HEK293 (cell line): ENCODE measurements at regions not wholly inside any gene's neighbourhood (a gene's known extent, or its start where the extent isn't known, plus 50 kb on each side); places are given as distances from the start of the nearest gene placed in this dataset.

Source experiments
- CTCF ChIA-PET: fragments of 350-600 bp; formaldehyde crosslinking; extraction: SDS; loops from one replicate; lab custom pipeline; 2021; ENCODE audit warnings: antibody characterized with exemption; lab: Yijun Ruan, JAX
- POLR2A ChIA-PET: fragments of 300-600 bp; formaldehyde crosslinking; extraction: SDS; loops from one replicate; lab custom pipeline; 2020; ENCODE audit warnings: antibody characterized with exemption, inconsistent platforms; lab: Yijun Ruan, JAX
- H3K27ac ChIP-seq: fragments of 200-500 bp; sonication (Bioruptor generic); 2 replicates; pipeline ENCODE4 v1.5.1; 2014; ENCODE audit warnings: low read depth, low read length, control low read depth, inconsistent platforms; ENCODE audit errors: extremely low read depth
- H3K36me3 ChIP-seq, 2 experiments: fragments of 200-500 bp in 1 of 2; sonication (Bioruptor generic) in 1 of 2; 1 replicate in 1 of 2; 2 replicates in 1 of 2; pipeline ENCODE4 v1.5.1; 2014 to 2017; ENCODE audit warnings: inconsistent platforms in 2 of 2, low read length in 2 of 2; ENCODE audit not compliant: control insufficient read depth in 2 of 2, insufficient read depth in 1 of 2
- H3K4me1 ChIP-seq: fragments of 200-500 bp; sonication (Bioruptor generic); 2 replicates; pipeline ENCODE4 v1.5.1; 2014; ENCODE audit warnings: mild to moderate bottlenecking, low read length, inconsistent platforms; ENCODE audit not compliant: control insufficient read depth, insufficient read depth
- H3K4me3 ChIP-seq: 2 replicates; pipeline ENCODE4 v1.5.1; 2011; ENCODE audit warnings: low read depth, mild to moderate bottlenecking, control low read depth, low read length, moderate library complexity
- H3K9me3 ChIP-seq: fragments of 200-500 bp; sonication (Bioruptor generic); 2 replicates; pipeline ENCODE4 v1.5.1; 2014; ENCODE audit warnings: low read depth, low read length, inconsistent platforms; ENCODE audit not compliant: control insufficient read depth, insufficient read depth
- BCL11A ChIP-seq: fragments of 450-650 bp; formaldehyde crosslinking; IDR thresholded peaks from 2 replicates; pipeline ENCODE4 v1.5.1; 2016; ENCODE audit warnings: low read depth, missing biosample characterization, missing genetic modification characterization
- ELK4 ChIP-seq: IDR thresholded peaks from 2 replicates; pipeline ENCODE4 v1.6.1; 2011; ENCODE audit warnings: mild to moderate bottlenecking, low read depth, low read length, borderline replicate concordance
- GLIS1 ChIP-seq: fragments of 450-650 bp; formaldehyde crosslinking; IDR thresholded peaks from 2 replicates; pipeline ENCODE4 v1.5.1; 2016; ENCODE audit warnings: missing biosample characterization, missing genetic modification characterization
- HOXA7 ChIP-seq: sonication (generic); formaldehyde crosslinking; IDR thresholded peaks from 2 replicates; pipeline ENCODE4 v1.8.1; 2022; ENCODE audit warnings: missing genetic modification reagents, borderline replicate concordance
- HOXC10 ChIP-seq: sonication (generic); formaldehyde crosslinking; IDR thresholded peaks from 2 replicates; pipeline ENCODE4 v1.8.1; 2023; ENCODE audit warnings: mild to moderate bottlenecking, missing genetic modification reagents
- HOXD13 ChIP-seq: sonication (generic); formaldehyde crosslinking; IDR thresholded peaks from 2 replicates; pipeline ENCODE4 v1.8.0; 2022; ENCODE audit warnings: missing genetic modification reagents, borderline replicate concordance
- KLF8 ChIP-seq: fragments of 450-650 bp; formaldehyde crosslinking; IDR thresholded peaks from 2 replicates; pipeline ENCODE4 v1.5.1; 2016; ENCODE audit warnings: missing biosample characterization, missing genetic modification characterization
- PRDM2 ChIP-seq: fragments of 450-650 bp; formaldehyde crosslinking; IDR thresholded peaks from 2 replicates; pipeline ENCODE4 v1.5.1; 2016; ENCODE audit warnings: missing biosample characterization, missing genetic modification characterization, borderline replicate concordance
- ZBTB20 ChIP-seq: fragments of 450-650 bp; formaldehyde crosslinking; IDR thresholded peaks from 2 replicates; pipeline ENCODE4 v1.5.1; 2016; ENCODE audit warnings: missing biosample characterization, missing genetic modification characterization
- ZIC2 ChIP-seq: fragments of 450-650 bp; formaldehyde crosslinking; IDR thresholded peaks from 2 replicates; pipeline ENCODE4 v1.5.1; 2016; ENCODE audit warnings: missing biosample characterization, missing genetic modification characterization
- ZNF16 ChIP-seq: fragments of 450-650 bp; formaldehyde crosslinking; IDR thresholded peaks from 2 replicates; pipeline ENCODE4 v1.5.1; 2016; ENCODE audit warnings: low read depth, missing biosample characterization, missing genetic modification characterization
- ZNF2 ChIP-seq: fragments of 450-650 bp; formaldehyde crosslinking; IDR thresholded peaks from 2 replicates; pipeline ENCODE4 v1.5.1; 2016; ENCODE audit warnings: missing biosample characterization, missing genetic modification characterization
- ZNF302 ChIP-seq: fragments of 450-650 bp; formaldehyde crosslinking; IDR thresholded peaks from 2 replicates; pipeline ENCODE4 v1.5.1; 2016; ENCODE audit warnings: missing biosample characterization, missing genetic modification characterization, low read depth
- ZNF416 ChIP-seq: fragments of 450-650 bp; formaldehyde crosslinking; IDR thresholded peaks from 2 replicates; pipeline ENCODE4 v1.5.1; 2016; ENCODE audit warnings: missing biosample characterization, missing genetic modification characterization
- ZNF48 ChIP-seq: fragments of 450-650 bp; formaldehyde crosslinking; IDR thresholded peaks from 2 replicates; pipeline ENCODE4 v1.5.1; 2016; ENCODE audit warnings: missing biosample characterization, missing genetic modification characterization
- ZNF521 ChIP-seq: fragments of 450-650 bp; formaldehyde crosslinking; IDR thresholded peaks from 2 replicates; pipeline ENCODE4 v1.5.1; 2017; ENCODE audit warnings: missing biosample characterization, mild to moderate bottlenecking, missing genetic modification characterization
- ZNF585B ChIP-seq: fragments of 450-650 bp; formaldehyde crosslinking; IDR thresholded peaks from 2 replicates; pipeline ENCODE4 v1.5.1; 2016; ENCODE audit warnings: missing biosample characterization, missing genetic modification characterization
- ZNF596 ChIP-seq: fragments of 450-650 bp; IDR thresholded peaks from 2 replicates; pipeline ENCODE4 v1.5.0; 2018; ENCODE audit warnings: missing biosample characterization, mild to moderate bottlenecking, missing genetic modification characterization, moderate library complexity
- ZNF600 ChIP-seq: fragments of 450-650 bp; formaldehyde crosslinking; IDR thresholded peaks from 2 replicates; pipeline ENCODE4 v1.5.1; 2016; ENCODE audit warnings: missing biosample characterization, missing genetic modification characterization
- ZNF623 ChIP-seq: fragments of 450-650 bp; formaldehyde crosslinking; IDR thresholded peaks from 2 replicates; pipeline ENCODE4 v1.5.1; 2016; ENCODE audit warnings: missing biosample characterization, missing genetic modification characterization
- ZNF664 ChIP-seq: fragments of 450-650 bp; formaldehyde crosslinking; IDR thresholded peaks from 2 replicates; pipeline ENCODE4 v1.5.1; 2016; ENCODE audit warnings: missing biosample characterization, missing genetic modification characterization
- ZNF76 ChIP-seq: fragments of 450-650 bp; formaldehyde crosslinking; IDR thresholded peaks from 2 replicates; pipeline ENCODE4; 2016; ENCODE audit warnings: low read depth, missing biosample characterization, missing genetic modification characterization, borderline replicate concordance
- TF ChIP-seq, protein P1 (sequence below): fragments of 450-650 bp; formaldehyde crosslinking; IDR thresholded peaks from 2 replicates; pipeline ENCODE4 v1.5.1; 2016; ENCODE audit warnings: missing biosample characterization, missing genetic modification characterization

DNA sequence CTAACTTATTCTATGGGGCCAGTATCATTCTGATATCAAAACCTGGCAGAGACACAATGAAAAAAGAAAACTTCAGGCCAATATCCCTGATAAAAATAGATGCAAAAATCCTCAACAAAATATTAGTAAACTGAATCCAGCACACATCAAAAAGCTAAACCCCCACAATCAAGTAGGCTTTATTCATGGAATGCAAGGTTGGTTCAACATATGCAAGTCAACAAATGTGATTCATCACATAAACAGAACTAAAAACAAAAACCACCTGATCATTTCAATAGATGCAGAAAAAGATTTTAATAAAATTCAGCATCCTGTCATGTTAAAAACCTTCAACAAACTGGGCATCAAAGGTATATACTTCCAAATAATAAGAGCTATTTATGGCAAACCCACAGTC lies 133.9 kb upstream of the SSTR4 start:
- POLR2A ChIA-PET: no interaction called here
- CTCF ChIA-PET: interaction anchor here (0.6 to 1.8 kb wide), 2 partner anchors 97 to 209 kb away, joined by 5 read pairs; no protein-coding TSS in a partner anchor
- H3K27ac ChIP-seq: no peak overlapping the region
- H3K36me3 ChIP-seq: no peaks in the 10 kb centered on the region
- H3K4me1 ChIP-seq: no peaks in the 10 kb centered on the region
- H3K4me3 ChIP-seq: no peak overlapping the region
- no peaks in the 10 kb centered on the region for H3K9me3 ChIP-seq
- TF ChIP-seq HOXA7 (no peak), ZNF16 (tag by site-specific recombination) (no peak)

GRCh38 chr20:22901921-22902320 lies 133.2 kb upstream of the SSTR4 start:
- CTCF ChIA-PET: interaction anchor here (0.6 to 1.8 kb wide), 2 partner anchors 98 to 210 kb away, joined by 5 read pairs; no protein-coding TSS in a partner anchor
- TF ChIP-seq ZNF76 (tag by site-specific recombination) (no peak), ZNF2 (tag by site-specific recombination) (no peak), ZNF585B (tag by site-specific recombination) (no peak), KLF8 (no peak), ELK4 (no peak), HOXD13 (no peak), ZNF302 (tag by site-specific recombination) (no peak), ZIC2 (tag by site-specific recombination) (no peak), ZNF521 (tag by site-specific recombination) (no peak), ZNF623 (tag by site-specific recombination) (no peak), ZNF600 (no peak), ZNF48 (tag by site-specific recombination) (no peak), GLIS1 (tag by site-specific recombination) (no peak), PRDM2 (tag by site-specific recombination) (no peak), HOXC10 (CRISPR knock-in tag) (no peak)
- H3K9me3 ChIP-seq: no peaks in the 10 kb centered on the region
- POLR2A ChIA-PET: no interaction called here
- H3K4me1 ChIP-seq: no peaks in the 10 kb centered on the region
- H3K4me3 ChIP-seq: no peak overlapping the region
- H3K36me3 ChIP-seq: no peaks in the 10 kb centered on the region
- H3K27ac ChIP-seq: no peak overlapping the region

DNA sequence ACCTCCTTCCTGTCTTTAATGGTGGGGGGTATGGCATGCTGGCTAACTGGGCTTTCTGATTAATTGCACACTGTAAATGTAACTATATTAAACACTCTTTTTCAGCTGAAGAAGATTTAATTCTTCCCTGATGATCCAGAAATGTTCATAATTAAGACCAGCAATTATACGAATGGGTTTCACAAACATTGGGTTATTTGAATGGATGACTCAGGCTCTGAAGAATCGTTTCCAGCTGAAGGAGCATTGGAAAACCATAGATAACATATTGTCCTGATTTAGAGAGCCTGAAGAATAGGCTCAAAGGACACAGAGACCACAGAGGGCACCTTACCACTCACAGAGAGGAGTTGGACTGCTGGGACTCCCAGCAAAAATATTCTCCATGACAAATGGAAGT lies 130.7 kb upstream of the SSTR4 start:
- Histone ChIP-seq H3K4me1 (no peaks in the 10 kb centered on the region), H3K27ac (no peak overlapping the region), H3K4me3 (no peak overlapping the region), H3K9me3 (no peaks in the 10 kb centered on the region), H3K36me3 (no peaks in the 10 kb centered on the region)
- no peak for TF ChIP-seq ZNF664 (tag by site-specific recombination)
- no peak for TF ChIP-seq BCL11A (tag by site-specific recombination)
- TF ChIP-seq HOXC10 (CRISPR knock-in tag): no peak
- TF ChIP-seq ZNF48 (tag by site-specific recombination): no peak
- TF ChIP-seq, protein P1, sequence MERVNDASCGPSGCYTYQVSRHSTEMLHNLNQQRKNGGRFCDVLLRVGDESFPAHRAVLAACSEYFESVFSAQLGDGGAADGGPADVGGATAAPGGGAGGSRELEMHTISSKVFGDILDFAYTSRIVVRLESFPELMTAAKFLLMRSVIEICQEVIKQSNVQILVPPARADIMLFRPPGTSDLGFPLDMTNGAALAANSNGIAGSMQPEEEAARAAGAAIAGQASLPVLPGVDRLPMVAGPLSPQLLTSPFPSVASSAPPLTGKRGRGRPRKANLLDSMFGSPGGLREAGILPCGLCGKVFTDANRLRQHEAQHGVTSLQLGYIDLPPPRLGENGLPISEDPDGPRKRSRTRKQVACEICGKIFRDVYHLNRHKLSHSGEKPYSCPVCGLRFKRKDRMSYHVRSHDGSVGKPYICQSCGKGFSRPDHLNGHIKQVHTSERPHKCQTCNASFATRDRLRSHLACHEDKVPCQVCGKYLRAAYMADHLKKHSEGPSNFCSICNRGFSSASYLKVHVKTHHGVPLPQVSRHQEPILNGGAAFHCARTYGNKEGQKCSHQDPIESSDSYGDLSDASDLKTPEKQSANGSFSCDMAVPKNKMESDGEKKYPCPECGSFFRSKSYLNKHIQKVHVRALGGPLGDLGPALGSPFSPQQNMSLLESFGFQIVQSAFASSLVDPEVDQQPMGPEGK (tag by site-specific recombination): no peak
- no peak for TF ChIP-seq ZBTB20 (tag by site-specific recombination)
- no peak for TF ChIP-seq ZNF596 (tag by site-specific recombination)
- TF ChIP-seq ZNF416 (tag by site-specific recombination): no peak
- ChIA-PET POLR2A (interaction anchor here (0.7 kb wide), 1 partner anchor 446 kb away, joined by 3 read pairs; the partner anchor contains the start of gene NXT1), CTCF (no interaction called here)
